Activated CD4-positive, alpha-beta memory T cell treated with anti-CD3 and anti-CD28 coated beads for 36 hours (primary cell): ENCODE measurements at regions not wholly inside any gene's neighbourhood (a gene's known extent, or its start where the extent isn't known, plus 50 kb on each side); places are given as distances from the start of the nearest gene placed in this dataset.
A peak's percentile ranks its signal among the peaks of the same experiment; 100 is the strongest.

Experiments used
- CTCF ChIA-PET: fragments of 350-600 bp; sonication (Branson Sonifier 250); formaldehyde crosslinking; loops from one replicate; lab custom pipeline; 2021; ENCODE audit warnings: antibody characterized with exemption, inconsistent platforms; lab: Charles Lee
- POLR2A ChIA-PET: fragments of 350-600 bp; sonication (Branson Sonifier 250); formaldehyde crosslinking; loops from one replicate; lab custom pipeline; 2021; ENCODE audit warnings: antibody characterized with exemption; lab: Charles Lee
- DNase-seq: peaks from one replicate; pipeline ENCODE4 v3.0.0-alpha.2; 2020
- H3K27ac Mint-ChIP-seq: one replicate; pipeline ENCODE4 v1.8.0; 2021; ENCODE audit warnings: mixed read lengths
- H3K27me3 Mint-ChIP-seq: one replicate; pipeline ENCODE4 v1.8.0; 2021; ENCODE audit warnings: mixed read lengths
- H3K36me3 Mint-ChIP-seq: one replicate; pipeline ENCODE4 v1.8.0; 2021; ENCODE audit warnings: mixed read lengths
- H3K4me1 Mint-ChIP-seq: one replicate; pipeline ENCODE4 v1.8.0; 2021; ENCODE audit warnings: low read depth, mixed read lengths
- H3K4me3 Mint-ChIP-seq: one replicate; pipeline ENCODE4 v1.8.0; 2021; ENCODE audit warnings: mild to moderate bottlenecking, mixed read lengths
- H3K9me3 Mint-ChIP-seq: one replicate; pipeline ENCODE4 v1.8.0; 2021; ENCODE audit warnings: mixed read lengths
- intact Hi-C: fragments of 100-400 bp; cut with micrococcal nuclease; formaldehyde crosslinking; loops from one replicate; pipeline ENCODE4 v1.15.1; 2023

DNA sequence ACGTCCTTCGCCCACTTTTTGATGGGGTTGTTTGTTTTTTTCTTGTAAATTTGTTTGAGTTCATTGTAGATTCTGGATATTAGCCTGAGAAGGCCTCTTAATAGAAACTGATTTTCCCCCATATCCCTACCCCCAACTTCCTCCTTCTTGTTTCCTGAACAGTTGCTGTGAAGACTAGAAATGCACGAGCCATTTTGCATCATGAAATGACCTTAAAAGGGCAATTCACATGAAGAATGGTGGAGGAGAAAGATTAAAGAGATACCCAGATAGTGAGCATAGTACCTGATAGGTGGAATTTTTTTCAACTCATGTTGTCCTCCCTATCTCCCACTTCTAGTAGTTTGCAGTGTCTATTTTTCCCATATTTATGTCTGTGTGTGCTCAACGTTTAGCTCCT is 55.2 kb upstream of the KCNH8 start:
- Mint-ChIP-seq H3K27ac (no peak overlapping the region), H3K36me3 (no peaks in the 10 kb centered on the region), H3K4me3 (no peak overlapping the region), H3K4me1 (no peaks in the 10 kb centered on the region), H3K27me3 (no peaks in the 10 kb centered on the region), H3K9me3 (peaks cover 3% of the 10 kb centered on the region)
- intact Hi-C loops: no loop called here
- POLR2A ChIA-PET: no interaction called here
- DNase-seq: no peak
- CTCF ChIA-PET: no interaction called here

DNA sequence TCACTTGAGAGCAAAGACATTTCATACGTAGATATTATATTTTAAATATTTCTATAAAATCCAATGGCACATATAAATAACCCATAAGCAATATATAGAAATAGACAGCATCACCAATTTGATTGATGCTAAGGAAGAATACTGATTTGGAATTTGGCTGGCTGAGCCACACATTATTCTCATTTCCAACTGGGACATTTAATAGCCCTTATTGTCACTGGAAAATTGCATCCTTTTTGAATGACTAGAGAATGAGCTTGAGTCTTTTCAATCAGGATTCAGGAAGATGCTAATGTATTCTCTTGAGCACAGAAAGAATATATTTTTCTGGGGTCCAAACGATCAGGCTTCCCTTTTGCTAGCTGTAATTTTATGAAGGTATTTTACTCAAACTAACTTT is 70.9 kb upstream of the KCNH8 start:
- POLR2A ChIA-PET: no interaction called here
- Mint-ChIP-seq H3K27ac (no peak overlapping the region), H3K4me1 (no peaks in the 10 kb centered on the region), H3K9me3 (no peaks in the 10 kb centered on the region), H3K27me3 (no peaks in the 10 kb centered on the region), H3K4me3 (no peak overlapping the region), H3K36me3 (no peaks in the 10 kb centered on the region)
- DNase-seq: no peak
- CTCF ChIA-PET: no interaction called here
- intact Hi-C loops: no loop called here

DNA sequence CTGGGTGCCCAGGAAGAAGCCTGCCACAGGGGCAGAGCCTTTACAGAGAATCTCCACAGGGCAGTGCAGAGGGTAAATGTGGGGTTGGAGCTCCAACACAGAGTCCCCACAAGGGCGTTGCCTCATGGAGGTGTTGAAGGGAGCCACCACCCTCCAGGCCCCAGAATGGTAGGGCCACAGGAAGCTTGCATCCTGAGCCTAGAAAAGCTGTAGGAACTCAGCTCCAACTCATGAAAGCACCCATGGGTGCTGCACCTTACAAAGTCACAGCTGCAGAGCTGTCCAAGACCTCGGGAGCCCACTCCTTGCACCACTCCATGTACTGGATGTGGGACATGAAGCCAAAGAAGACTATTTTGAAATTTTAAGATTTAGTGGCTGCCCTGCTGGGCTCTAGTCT is 73.3 kb upstream of the KCNH8 start:
- intact Hi-C loops: no loop called here
- Mint-ChIP-seq H3K4me3 (no peak overlapping the region), H3K9me3 (no peaks in the 10 kb centered on the region), H3K27ac (no peak overlapping the region), H3K36me3 (no peaks in the 10 kb centered on the region), H3K4me1 (no peaks in the 10 kb centered on the region), H3K27me3 (no peaks in the 10 kb centered on the region)
- POLR2A ChIA-PET: no interaction called here
- no peak for DNase-seq
- CTCF ChIA-PET: no interaction called here

DNA sequence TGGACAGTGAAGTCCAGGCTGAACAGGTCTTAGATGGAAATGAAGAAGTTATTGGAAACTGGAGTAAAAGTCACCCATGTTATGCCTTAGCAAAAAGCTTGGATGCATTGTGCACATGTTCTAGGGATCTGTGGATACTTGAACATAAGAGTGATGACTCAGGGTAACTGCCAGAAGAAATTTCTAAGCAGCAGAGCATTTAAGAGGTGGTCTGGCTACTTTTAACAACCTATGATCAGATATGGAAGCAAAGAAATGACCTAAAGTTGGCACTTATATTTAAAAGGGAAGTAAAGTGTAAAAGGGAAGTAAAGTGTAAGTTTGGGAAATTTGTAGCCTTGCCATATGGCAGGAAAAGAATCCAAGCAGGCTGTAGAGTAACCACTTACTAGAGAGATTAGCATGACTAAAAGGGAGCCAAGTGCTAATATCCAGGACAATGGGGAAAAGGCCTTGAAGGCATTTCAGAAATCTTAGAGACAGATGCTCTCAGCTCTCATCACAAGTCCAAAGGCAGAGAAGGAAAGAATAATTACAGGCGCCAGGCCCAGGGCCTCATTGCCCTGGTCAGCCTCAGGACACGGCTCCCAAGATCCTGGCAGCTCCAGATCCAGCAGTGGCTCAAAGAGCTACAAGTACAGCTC is 73.9 kb upstream of the KCNH8 start:
- H3K9me3 Mint-ChIP-seq: no peaks in the 10 kb centered on the region
- H3K4me1 Mint-ChIP-seq: no peaks in the 10 kb centered on the region
- no peak for DNase-seq
- intact Hi-C loops: no loop called here
- no peaks in the 10 kb centered on the region for H3K36me3 Mint-ChIP-seq
- no peak overlapping the region for H3K27ac Mint-ChIP-seq
- ChIA-PET POLR2A (no interaction called here), CTCF (no interaction called here)
- H3K27me3 Mint-ChIP-seq: no peaks in the 10 kb centered on the region
- H3K4me3 Mint-ChIP-seq: no peak overlapping the region

DNA sequence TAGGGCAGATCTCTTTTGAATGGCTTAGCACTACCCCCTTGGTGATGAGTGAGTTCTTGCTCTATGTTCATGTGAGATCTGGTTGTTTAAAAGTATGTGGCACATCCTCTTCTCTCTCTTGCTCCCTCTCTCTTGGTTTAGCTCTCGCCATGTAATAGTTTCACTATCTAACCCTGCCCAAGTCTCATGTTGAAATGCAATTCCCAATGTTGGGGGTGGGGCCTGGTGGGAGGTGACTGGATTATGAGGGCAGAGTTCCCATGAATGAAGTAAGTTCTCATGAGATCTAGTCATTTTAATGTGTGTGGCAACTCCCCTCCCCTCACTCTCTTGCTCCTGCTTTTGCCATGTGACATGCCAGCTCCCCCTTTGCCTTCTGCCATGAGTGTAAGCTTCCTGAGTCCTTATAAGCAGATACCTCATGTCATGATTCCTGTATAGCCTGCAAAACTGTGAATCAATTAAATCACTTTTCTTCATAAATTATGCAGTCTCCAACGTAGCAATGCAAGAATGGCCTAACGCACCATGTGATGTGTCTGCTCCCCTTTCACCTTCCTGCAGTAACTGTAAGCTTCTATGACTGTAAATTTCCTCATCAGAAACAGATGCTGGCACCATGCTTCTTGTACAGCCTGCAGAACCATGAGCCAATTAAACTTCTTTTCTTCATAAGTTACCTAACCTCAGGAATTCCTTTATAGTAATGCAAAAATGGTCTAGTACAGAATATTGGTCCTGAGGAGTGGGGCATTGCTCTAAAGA is 74.8 kb upstream of the KCNH8 start:
- H3K4me1 Mint-ChIP-seq: no peaks in the 10 kb centered on the region
- no peak for DNase-seq
- no peaks in the 10 kb centered on the region for H3K27me3 Mint-ChIP-seq
- no peaks in the 10 kb centered on the region for H3K9me3 Mint-ChIP-seq
- intact Hi-C loops: no loop called here
- ChIA-PET CTCF (no interaction called here), POLR2A (no interaction called here)
- no peak overlapping the region for H3K27ac Mint-ChIP-seq
- H3K4me3 Mint-ChIP-seq: no peak overlapping the region
- no peaks in the 10 kb centered on the region for H3K36me3 Mint-ChIP-seq

DNA sequence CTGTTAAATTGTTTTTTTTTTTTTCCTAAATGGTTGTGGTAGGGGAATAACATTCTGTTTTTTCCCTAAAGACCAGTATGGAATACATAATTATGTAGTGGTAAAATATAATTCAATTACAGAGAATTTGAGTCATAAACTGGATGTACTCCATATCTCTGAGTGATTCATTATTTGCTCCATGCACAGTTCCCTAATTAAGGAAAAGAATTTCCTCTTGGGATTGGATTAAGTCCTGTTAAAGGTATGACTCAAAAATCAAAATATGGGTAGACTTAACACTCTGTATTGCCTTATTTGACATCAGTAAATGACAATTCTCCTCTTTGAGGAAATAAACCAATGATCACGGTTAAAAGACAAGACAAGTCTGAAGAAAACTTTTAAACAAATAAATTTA is 78.0 kb upstream of the KCNH8 start:
- ChIA-PET POLR2A (no interaction called here), CTCF (no interaction called here)
- DNase-seq: no peak
- no peaks in the 10 kb centered on the region for H3K4me1 Mint-ChIP-seq
- no peaks in the 10 kb centered on the region for H3K36me3 Mint-ChIP-seq
- intact Hi-C loops: no loop called here
- H3K9me3 Mint-ChIP-seq: no peaks in the 10 kb centered on the region
- no peak overlapping the region for H3K4me3 Mint-ChIP-seq
- H3K27me3 Mint-ChIP-seq: no peaks in the 10 kb centered on the region
- no peak overlapping the region for H3K27ac Mint-ChIP-seq

DNA sequence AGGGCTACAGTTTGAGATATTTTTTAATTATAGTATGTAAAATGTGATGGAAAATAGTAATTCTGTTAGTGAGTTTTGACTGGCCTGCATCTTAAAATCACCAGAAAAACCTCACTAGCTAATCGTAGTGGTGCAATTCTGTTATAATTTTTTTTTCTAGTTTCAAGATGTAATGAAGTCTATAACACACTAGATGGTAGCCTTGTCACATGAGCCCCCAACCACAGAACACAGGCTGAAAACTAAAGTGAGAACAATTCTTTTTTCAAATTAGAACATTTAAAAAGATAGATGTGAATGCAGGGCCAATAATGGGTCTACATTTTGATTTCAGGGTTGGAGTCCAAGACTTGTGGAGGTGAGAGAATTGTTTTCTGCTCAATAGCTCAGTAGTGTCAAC is 83.3 kb upstream of the KCNH8 start:
- no peaks in the 10 kb centered on the region for H3K4me1 Mint-ChIP-seq
- H3K27me3 Mint-ChIP-seq: peaks cover 3% of the 10 kb centered on the region
- intact Hi-C loops: loop anchor here (5.0 to 10.0 kb wide), 2 partner anchors 190 to 282 kb away; no protein-coding TSS in a partner anchor
- no peak for DNase-seq
- no peak overlapping the region for H3K27ac Mint-ChIP-seq
- POLR2A ChIA-PET: no interaction called here
- CTCF ChIA-PET: interaction anchor here (0.6 kb wide), 2 partner anchors 389 to 801 kb away, joined by 3 read pairs; no protein-coding TSS in a partner anchor
- H3K9me3 Mint-ChIP-seq: no peaks in the 10 kb centered on the region
- H3K4me3 Mint-ChIP-seq: no peak overlapping the region
- H3K36me3 Mint-ChIP-seq: no peaks in the 10 kb centered on the region

DNA sequence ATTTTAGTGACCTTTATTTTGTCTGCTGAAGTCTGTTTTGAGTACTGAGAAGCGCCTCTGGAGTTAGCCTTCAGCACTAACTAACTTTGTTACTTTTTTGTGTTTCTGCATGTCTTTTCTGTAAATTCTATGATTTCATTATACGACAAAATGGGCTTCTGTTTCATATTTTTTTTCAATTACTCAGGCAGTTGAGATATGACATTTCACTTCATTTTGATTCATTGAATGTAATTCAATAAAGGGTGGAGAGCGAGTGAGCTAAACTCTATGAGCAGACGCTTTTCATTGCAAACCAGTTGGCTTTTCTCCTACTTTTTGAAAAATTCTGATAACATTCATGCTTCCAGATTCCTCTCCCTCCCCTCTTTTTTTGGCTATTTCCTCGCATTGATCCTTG is 84.4 kb upstream of the KCNH8 start:
- ChIA-PET POLR2A (no interaction called here), CTCF (interaction anchor here (1.3 kb wide), 1 partner anchor 803 kb away, joined by 5 read pairs; no protein-coding TSS in a partner anchor)
- peaks cover 3% of the 10 kb centered on the region for H3K27me3 Mint-ChIP-seq
- H3K36me3 Mint-ChIP-seq: no peaks in the 10 kb centered on the region
- no peak overlapping the region for H3K4me3 Mint-ChIP-seq
- no peak overlapping the region for H3K27ac Mint-ChIP-seq
- no peaks in the 10 kb centered on the region for H3K4me1 Mint-ChIP-seq
- H3K9me3 Mint-ChIP-seq: no peaks in the 10 kb centered on the region
- intact Hi-C loops: loop anchor here (10.0 kb wide), 1 partner anchor 191 kb away; no protein-coding TSS in a partner anchor
- DNase-seq: no peak

DNA sequence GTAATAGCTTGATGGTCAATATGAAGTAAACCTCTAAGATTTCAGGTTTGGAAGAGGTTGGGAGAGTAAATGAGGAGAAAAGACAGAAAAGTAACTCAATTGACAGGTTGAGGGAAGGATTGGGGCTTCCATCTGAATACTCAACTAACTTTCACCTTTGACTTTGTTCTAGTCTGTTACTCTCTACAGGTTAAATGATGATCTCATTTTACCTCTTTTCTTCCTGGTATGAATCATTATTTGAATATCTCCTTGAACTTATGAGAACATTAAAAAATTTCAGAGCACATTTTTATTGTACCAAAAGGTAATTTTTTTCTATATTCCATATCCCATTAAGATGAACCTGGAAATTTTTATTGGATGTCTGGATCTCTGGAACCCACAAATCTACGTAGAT is 87.9 kb upstream of the KCNH8 start:
- H3K36me3 Mint-ChIP-seq: no peaks in the 10 kb centered on the region
- intact Hi-C loops: loop anchor here (10.0 kb wide), 1 partner anchor 194 kb away; no protein-coding TSS in a partner anchor
- POLR2A ChIA-PET: no interaction called here
- CTCF ChIA-PET: no interaction called here
- peaks cover 3% of the 10 kb centered on the region for H3K27me3 Mint-ChIP-seq
- H3K4me3 Mint-ChIP-seq: no peak overlapping the region
- H3K9me3 Mint-ChIP-seq: no peaks in the 10 kb centered on the region
- no peaks in the 10 kb centered on the region for H3K4me1 Mint-ChIP-seq
- H3K27ac Mint-ChIP-seq: no peak overlapping the region
- no peak for DNase-seq

DNA sequence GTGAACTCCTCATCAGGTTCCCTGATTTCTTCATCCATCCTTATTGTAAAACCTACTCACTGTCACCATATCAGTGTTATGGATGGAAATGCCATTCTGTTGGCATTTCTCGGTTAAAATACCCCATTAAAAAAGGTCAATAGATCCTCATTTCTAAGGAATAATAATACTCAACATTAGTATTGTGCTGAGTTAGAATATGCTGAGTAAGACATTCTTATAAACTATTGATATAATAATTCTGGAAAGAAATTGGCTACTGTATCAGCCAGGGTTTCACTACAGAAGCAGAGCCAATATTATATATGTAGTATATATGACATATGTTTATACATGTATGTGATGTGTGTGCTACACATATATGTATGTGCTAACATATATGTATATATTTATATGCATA is 95.4 kb upstream of the KCNH8 start:
- ChIA-PET CTCF (no interaction called here), POLR2A (no interaction called here)
- Mint-ChIP-seq H3K4me3 (no peak overlapping the region), H3K27ac (no peak overlapping the region), H3K4me1 (no peaks in the 10 kb centered on the region), H3K9me3 (no peaks in the 10 kb centered on the region), H3K27me3 (peaks cover 2% of the 10 kb centered on the region), H3K36me3 (no peaks in the 10 kb centered on the region)
- intact Hi-C loops: no loop called here
- DNase-seq: no peak

DNA sequence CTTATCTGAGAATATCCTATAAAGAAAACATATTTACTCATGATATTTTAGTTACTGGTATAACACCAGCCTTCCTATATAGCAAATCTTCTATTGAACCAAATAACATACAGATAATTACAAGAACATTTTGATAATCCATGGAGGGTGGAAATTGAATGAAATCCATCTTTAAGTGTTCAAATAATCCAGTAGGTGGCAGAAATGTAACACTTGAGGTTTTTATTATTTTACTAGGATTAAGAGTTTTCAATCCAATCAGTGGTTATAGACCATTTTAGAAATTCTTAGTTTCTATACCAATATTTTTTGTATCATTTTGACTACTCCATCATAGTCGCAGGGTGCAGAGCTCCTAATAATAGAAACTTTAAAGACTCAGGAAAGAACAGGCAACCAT is 101.9 kb upstream of the KCNH8 start:
- no peak for DNase-seq
- no peaks in the 10 kb centered on the region for H3K9me3 Mint-ChIP-seq
- POLR2A ChIA-PET: no interaction called here
- H3K27ac Mint-ChIP-seq: no peak overlapping the region
- CTCF ChIA-PET: interaction anchor here (1.0 kb wide), 1 partner anchor 820 kb away, joined by 4 read pairs; no protein-coding TSS in a partner anchor
- H3K4me3 Mint-ChIP-seq: no peak overlapping the region
- H3K36me3 Mint-ChIP-seq: no peaks in the 10 kb centered on the region
- no peaks in the 10 kb centered on the region for H3K4me1 Mint-ChIP-seq
- H3K27me3 Mint-ChIP-seq: peaks cover 1% of the 10 kb centered on the region
- intact Hi-C loops: loop anchor here (2.0 to 5.0 kb wide), 2 partner anchors 496 to 821 kb away; no protein-coding TSS in a partner anchor

DNA sequence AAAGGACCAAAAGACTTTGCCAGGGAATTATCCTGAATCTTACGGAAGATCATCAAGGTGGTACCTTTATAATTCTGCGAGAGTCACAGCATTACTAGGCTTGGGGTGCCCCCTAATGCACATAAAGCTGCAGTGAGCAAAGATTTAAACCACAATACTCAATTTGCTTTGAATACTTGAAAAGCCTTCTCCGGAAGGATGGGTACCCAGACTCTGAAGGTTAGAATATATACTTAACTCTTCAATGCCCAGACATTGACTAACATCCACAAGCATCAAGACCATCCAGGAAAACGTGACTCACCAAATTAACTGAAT is 117.8 kb upstream of the KCNH8 start:
- Mint-ChIP-seq H3K36me3 (no peaks in the 10 kb centered on the region), H3K4me3 (no peak overlapping the region), H3K27ac (no peak overlapping the region), H3K27me3 (peaks cover 2% of the 10 kb centered on the region), H3K4me1 (no peaks in the 10 kb centered on the region), H3K9me3 (peaks cover 2% of the 10 kb centered on the region)
- POLR2A ChIA-PET: no interaction called here
- peak; percentile 19 for DNase-seq
- intact Hi-C loops: no loop called here
- CTCF ChIA-PET: no interaction called here
